HG02943 (cell line): ENCODE measurements at regions not wholly inside any gene's neighbourhood (a gene's known extent, or its start where the extent isn't known, plus 50 kb on each side); places are given as distances from the start of the nearest gene placed in this dataset.

Experiments used
- ATAC-seq: cut with Tn5 transposase; IDR thresholded peaks from one replicate; pipeline ENCODE4 v1.9.1; 2021; ENCODE audit warnings: mild to moderate bottlenecking, low read depth, moderate library complexity; ENCODE audit not compliant: unreplicated experiment

DNA sequence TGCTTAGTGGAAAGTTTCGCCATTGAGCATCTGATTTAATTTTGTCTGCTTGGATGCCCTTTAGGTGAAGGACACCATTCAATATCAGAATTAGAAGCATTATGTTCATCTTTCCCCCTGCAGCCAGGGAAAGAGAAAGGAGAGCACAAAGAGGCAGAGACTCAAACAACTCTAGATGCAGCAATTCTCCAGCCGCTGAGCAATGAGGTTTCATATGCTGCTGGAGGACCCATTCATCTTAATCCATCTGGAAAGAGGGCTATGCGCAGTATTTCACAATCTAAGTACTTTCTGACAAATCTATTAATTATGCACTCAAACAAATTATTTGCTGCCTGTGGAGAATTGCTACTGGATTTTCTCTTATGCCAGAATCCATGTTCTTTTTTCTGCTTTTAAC, 527.0 kb upstream of the TUSC1 start:
- no peak for ATAC-seq

DNA sequence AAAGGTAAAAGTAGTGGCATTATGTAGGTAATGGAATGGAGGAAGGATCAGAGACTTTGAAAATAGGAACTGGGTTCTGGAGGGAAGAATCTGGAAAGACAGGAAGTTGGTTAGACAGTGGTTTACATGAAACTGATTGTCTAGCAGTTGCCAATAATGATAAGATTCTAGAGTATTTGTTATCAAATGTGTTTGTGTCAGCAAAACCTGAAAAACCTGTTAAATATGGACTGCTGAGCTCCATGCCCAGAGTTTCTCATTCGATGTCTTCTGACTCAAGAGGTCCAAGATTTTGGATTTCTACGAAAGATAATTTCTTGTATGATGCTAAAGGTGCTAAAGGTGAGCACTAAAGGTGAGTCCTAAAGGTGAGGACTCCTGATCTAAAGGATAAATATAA, 515.0 kb upstream of the TUSC1 start:
- ATAC-seq, result no peak

DNA sequence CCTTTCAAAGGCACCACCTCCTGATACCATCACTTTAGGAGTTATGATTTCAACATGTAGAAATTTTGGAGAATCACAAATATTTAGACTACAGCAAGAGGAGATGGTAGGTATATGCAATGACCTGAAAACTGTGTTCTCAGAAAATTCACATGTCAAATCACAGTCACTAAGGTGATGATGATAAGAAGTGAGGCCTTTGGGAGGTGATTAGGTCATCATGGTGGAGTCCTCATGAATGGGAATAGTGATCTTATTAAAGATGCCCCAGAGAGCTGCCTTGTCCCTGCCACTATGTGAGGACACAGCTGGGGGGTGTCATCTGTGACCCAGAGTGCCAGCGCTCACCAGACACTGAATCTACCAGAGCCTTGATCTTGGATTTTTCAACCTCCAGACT, 513.5 kb upstream of the TUSC1 start:
- ATAC-seq, result no peak

DNA sequence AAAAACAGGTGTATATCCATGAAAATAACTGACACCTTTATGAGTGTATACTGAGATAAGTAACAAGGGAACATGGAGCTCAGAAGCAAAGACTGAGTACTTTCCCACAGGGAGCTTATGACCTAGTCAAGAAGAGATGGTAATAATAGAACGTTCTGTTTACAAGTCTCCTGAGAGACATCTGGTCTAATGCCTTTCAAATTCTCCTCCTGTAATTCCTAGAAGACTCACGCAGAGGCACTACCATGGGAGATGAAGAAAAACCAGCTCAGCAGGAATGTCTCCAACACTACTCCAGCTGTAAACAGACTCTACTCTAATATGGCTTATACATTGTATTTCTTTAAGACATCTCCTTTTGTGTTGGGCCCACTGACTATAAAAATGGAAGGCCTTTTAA, 503.6 kb upstream of the TUSC1 start:
- ATAC-seq, result no peak

DNA sequence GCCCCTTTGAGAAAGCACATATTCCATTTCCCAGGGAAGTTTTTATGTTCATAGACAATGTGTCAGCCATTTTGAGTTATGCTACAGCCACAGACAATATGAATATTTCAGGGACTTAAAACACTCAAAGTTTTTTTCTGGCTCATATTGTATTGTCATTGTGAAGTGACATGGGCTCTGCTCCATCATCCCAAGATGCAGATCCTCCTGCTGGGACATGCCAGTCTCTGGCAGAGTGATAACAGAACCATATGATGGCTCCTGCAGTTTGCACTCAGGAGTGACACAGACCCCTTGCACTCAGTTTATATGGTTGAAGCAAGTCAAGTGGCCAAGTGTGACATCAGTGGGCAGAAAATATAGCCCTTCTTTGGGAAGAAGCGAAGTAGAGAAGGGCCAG, 498.4 kb upstream of the TUSC1 start:
- ATAC-seq, result no peak

DNA sequence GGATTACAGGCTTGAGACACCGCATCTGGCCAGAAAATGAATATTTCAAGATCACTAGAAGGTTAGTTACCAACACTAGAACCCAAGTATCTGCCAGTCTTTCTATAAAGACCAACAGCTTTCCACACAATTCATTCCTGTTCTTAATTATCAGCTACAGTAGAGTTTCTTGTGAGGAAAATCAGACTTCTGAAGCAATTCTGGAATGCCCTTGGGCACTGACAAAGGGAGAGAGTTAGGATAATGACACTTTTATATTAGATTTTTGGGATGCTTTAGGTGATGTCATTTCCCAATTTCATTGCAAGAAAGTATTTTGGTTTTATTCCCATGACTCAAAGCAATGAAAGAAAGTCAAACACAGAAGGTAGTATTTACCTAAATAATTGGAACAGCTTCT, 497.0 kb upstream of the TUSC1 start:
- no peak for ATAC-seq

DNA sequence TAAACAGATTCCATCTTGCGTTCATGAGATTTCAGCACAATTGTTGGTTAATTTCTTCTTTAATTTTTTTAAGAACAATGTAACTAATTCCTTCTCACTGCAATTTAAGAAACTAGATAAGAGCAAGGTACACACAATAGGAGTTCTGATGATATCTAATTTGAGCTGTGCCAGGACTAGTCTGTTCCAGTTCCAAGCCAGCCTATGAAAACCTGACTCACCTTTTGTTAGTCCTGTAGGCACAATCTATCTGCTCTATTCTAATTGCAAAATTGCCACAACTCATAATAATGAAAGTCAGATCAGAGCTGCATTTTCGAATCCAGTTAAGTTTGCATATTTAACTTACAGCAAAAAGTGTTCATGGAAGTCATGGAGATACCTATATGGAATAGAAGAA, 494.1 kb upstream of the TUSC1 start:
- ATAC-seq, result no peak

DNA sequence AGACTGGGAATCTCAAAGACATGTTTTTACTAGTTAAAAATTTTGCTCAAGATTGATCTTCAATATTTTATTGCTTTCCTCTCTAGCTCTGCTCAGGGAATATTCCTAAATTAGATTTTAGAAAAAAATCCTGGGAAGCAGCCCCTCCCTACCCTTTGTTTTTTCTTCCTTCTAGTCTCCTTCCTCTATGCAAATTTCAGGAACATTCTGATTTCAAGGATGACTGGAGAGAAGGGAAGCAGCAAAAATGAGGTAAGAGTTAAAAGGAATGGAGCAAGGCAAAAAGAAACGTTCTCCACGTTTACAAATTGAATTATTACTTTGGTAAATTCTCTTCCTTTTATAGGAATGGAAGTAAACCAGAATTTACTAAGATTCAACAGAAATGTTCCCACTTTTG, 493.4 kb upstream of the TUSC1 start:
- ATAC-seq, result no peak

DNA sequence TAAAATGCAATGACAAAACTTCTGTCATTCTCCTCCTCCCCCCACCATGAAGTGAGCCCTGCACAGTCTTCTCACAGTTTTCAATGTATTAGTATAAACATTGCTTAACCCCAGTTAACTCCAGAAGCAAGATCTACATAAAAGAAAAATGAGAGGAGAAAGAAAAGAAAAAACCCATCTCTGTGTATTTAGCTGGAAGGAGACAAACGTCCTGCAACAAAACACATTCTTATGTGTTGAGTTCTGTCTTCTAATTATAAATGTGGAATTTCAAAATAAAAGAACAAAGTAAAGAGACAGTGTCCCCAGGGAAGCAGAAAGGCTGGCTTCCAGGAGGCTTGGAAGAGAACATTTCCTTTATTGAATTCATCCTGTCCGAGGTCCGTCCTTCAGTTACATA, 491.9 kb upstream of the TUSC1 start:
- no peak for ATAC-seq

DNA sequence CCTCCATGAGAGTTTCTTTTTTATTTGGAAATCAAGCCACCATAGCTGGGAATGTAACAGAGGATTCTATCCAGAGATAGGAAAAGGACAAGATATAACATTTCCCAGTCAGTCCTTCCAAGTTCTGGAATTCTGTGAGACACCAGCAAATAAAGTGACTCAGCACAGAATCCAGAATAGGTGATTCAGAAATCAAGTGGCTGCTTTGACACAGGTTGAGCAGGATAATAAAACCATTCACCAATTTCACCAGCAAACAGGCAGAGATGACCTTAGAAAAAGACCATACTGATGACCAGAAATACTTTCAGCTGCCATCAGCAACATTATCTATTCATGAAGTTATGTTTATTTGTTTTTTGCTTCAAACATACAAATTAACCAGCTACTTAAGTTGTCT, 491.5 kb upstream of the TUSC1 start:
- no peak for ATAC-seq

DNA sequence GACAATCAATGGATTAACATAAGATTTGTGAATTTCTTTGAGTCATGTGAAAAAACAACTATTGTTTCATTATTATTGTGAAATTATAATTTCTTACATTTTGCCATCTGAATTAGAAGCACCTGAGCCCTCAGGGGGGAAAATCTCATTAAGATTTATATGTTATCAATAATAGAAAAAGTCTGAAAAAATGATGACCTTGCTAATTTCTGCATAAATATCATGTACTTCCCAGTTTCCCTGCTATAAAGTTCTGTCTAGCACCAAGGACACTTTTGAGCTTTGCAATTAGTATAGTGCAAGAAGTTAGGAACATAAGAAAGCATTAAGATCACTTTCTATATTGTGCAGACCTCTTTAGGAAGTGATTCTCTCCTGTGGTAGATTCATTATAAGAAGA, 488.3 kb upstream of the TUSC1 start:
- no peak for ATAC-seq

DNA sequence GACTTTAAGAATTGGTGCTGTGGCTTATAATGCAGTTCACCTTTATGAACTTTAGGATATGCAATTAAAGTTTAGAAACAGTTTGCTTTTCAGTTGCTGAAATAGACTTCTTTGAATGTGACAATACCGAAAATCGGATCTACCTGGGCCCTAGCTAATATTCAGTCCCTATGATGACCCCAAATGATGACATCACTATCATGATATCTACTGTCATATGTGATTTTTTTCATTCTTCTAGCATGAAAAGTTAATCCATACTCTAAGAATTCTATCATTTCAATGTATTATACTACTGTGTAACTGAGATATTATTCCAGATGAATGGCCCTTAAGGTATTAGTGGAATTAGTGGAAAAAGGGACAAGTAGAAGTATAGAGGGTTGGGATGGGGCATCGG, 487.2 kb upstream of the TUSC1 start:
- no peak for ATAC-seq

DNA sequence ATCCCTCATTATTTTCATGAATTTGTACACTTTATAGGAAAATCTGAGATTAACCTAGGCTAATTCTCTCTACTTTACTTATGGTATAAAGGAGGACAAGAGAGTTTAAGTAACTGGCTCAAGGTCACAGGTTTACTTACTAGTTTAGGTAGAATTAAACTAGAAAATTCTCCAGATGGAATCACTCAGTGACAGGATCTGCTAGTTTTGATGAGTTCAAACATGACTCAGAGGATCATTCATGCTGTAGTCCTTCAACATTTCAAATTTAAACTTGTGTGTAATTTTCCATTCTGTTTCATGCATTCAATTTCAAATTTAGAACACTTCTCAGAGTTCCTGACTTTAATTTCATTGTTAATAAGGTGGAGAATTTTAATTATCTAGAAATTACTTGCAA, 485.7 kb upstream of the TUSC1 start:
- no peak for ATAC-seq

DNA sequence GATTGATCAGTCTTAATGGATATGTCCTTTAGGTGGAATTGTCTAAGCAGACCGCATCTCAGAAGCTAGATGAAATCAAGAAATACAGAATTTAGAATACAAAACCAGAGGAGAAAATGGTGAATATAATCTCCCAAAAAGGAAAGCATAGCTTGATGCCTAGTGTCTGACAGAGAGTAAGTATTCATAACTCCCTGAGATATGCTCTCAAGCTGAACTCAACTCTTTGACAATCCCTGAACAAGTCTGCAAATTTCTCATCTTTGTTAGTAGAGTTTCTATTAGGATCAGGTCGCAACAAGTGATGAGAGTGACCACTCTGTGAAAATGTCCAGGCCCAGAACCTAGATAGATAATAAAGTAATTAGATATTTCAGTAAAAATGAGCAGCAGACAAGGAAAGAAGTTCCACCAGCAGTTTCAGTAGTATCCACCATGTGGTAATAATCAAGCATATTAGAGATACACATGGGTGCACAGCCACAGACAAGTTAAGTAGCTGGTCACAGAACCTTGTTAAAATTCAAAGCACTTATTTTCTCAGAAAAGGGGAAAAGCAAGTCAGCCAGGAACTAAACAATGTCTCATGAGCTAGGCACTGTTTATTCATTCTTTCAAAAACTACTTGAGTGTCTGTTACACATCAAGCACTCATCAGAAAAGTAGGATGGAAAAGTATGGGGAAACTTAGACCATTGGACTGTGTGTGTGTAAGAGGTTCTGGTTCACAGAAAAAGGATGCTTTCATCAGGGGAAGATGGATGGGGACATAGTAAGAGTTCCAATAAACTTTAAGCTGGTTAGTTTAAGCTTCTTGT, 481.5 kb upstream of the TUSC1 start:
- ATAC-seq, result no peak

DNA sequence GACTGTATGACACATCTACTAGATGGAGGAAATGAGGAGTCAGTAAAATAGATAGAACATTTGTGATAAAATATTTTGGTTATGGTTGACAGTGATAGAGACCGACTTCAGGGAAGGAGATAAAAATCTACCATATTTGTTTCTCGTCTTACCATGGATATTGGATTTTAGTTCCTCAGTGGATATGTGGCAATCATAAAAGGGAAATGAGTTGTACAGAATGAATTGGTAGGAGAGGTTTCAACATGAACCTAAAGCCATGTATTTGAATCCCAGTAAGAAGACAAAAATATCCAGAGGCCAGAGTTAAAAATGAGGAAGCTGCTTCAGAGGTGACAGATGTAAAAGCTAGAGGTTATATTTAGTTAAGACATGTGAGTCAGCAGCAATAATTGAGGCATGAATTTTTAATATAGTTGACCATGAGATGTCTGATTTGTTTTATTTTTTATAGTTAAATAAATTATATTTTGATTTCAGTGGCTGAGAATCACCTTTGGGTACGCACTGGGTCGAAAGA, 480.4 kb upstream of the TUSC1 start:
- no peak for ATAC-seq

DNA sequence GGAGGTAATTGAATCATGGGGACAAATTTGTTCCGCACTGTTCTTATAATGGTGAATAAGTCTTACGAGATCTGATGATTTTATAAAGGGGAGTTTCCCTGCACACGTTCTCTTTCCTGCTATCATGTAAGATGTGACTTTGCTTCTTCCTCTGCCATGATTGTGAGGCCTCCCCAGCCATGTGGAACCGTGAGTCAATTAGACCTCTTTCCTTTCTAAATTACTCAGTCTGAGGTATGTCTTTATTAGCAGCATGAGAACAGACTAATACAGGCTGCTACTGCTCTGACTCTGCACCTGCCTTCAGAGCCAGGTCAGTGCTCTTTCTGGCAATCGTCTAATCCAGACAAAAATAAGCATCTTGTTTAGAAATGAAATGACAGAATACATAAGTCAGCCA, 479.2 kb upstream of the TUSC1 start:
- ATAC-seq, result no peak

DNA sequence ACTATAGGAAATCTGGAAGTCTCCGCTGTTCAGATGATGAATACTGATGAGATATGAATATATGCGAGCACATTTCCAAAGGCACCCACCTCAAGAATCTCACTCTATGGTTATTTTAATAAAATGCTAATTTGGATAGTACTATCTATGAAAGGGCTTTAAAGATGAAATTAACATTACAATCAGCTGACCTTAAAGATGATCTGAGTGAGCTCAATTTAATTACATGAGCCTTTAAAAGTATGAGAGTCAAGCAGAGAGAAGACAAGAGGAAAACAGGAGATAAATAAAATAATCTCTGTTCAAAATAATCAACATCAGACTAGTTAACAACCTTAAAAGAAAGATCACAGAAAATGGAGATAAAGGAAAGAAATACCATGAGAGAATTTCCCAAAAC, 474.1 kb upstream of the TUSC1 start:
- ATAC-seq, result no peak

DNA sequence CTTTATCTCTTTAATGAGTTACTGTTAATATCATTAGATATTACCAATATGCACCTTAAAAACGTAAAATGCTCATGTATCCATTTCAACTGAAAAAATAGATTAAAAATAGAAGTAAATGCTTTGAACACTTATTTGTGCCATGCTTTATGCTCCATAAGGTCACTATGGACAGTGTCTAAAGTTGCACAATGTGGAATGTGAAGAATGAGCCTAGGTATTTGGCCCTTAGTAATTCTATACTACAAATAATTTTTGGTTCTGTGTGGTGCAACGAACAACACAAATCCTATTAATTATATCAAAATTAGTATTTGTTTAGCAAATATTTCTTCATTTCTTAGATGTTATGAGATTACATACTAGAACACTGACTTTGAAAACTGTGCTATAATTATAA, 469.9 kb upstream of the TUSC1 start:
- no peak for ATAC-seq

DNA sequence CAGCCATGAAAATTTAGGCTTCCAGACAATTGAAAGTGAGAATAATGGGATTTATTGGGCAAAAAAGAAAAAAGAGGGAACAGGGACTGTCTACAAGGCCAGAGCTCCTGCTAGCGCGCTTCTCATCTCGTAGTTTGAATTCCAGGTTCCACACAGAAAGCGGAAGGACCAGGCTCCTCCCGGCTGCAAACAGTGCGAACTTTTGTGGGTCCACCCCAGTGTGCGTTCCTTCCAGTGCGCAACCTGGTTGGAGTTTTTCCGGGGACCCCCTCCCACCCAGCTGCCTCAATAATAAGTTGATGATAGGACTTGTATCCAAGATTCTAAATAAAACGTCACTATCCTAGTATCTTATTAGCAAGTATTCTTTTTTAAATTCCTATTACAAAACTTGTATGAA, 467.7 kb upstream of the TUSC1 start:
- no peak for ATAC-seq

DNA sequence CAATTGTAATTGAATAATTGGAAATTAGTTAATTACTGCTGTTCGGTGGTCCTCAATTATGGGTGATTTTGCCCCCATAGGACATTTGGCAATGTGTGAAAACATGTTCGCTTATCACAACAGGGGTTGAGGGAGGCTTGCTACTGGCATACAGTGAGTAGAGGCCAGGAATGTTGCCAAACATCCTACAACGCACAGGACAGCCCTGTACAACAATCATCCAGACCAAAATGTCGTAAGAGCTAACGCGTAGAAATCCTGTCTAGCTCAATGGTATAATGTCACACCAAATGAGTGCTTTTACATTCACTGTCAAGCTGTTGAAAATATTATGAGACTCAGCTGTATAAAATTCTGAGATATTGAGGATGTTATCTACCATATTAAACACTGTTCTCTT, 464.4 kb upstream of the TUSC1 start:
- no peak for ATAC-seq

DNA sequence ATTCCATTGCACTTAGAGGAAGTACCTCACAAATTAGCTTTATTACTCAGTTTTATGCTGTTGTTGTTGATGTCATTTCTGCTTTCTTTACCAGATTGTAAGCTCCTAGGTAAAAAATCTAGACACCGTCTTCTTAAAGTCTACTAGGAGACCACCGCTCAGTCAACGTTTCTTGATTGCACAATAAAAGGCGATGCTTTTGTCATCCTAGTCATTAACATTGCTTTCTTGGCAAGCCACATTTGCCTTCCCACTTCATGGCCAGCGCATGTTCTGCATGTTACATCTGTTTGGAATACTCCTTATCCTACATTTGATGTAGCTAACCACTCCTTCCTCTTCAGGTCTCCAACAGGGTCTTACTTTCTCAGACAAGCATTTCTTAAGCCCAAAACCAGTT, 464.0 kb upstream of the TUSC1 start:
- ATAC-seq, result no peak

DNA sequence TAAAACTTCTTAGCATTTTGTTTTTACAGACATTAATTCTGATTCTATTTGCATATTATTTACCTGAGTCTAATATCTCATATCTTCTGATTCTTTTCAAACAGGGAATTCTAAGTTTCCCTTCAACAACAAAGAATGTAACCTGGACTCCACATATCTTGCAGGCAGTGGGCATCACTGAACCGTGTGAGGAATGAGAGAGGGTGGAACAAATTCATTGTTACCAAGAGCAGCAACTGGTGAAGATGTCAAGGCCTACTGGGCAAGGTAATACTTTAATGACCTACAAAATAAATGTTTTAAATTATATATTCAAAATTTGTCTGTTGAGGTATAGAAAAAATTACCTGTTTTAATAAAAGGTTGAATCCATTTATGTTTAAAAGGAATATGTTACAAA, 455.3 kb upstream of the TUSC1 start:
- no peak for ATAC-seq
